IMR-90 (cell line): ENCODE measurements at regions not wholly inside any gene's neighbourhood (a gene's known extent, or its start where the extent isn't known, plus 50 kb on each side); places are given as distances from the start of the nearest gene placed in this dataset.

ENCODE experiments used
- ATAC-seq: fragments of 200-7000 bp; cut with Tn5 transposase; 2 replicates; pipeline ENCODE4 v1.9.1; 2020; ENCODE audit warnings: low read depth, mild to moderate bottlenecking, moderate library complexity
- BruUV-seq: library from RNA; stranded (reverse); fragments of 400-500 nt; replicated peaks from 2 replicates; lab custom pipeline; 2021; lab: Mats Ljungman, UMichigan
- CTCF ChIA-PET: fragments of 300-600 bp; formaldehyde crosslinking; extraction: SDS; loops from one replicate; lab custom pipeline; 2021; ENCODE audit warnings: antibody characterized with exemption; lab: Yijun Ruan, JAX
- POLR2A ChIA-PET: fragments of 300-600 bp; sonication (Branson Sonifier 250); formaldehyde crosslinking; loops from one replicate; lab custom pipeline; 2022; ENCODE audit warnings: antibody characterized with exemption; ENCODE audit not compliant: unreplicated experiment; lab: Charles Lee
- DNase-seq: peaks from one replicate; pipeline ENCODE4 v3.0.0; 2013
- H2AFZ ChIP-seq: replicated peaks from 2 replicates; pipeline ENCODE3; 2013; ENCODE audit warnings: low read length, mild to moderate bottlenecking; ENCODE audit not compliant: poor library complexity
- H2AK5ac ChIP-seq: 2 replicates; pipeline ENCODE4 v1.6.1; 2013; ENCODE audit warnings: low read depth, low read length, inconsistent platforms
- H2AK9ac ChIP-seq: replicated peaks from 2 replicates; pipeline ENCODE3; 2013; ENCODE audit warnings: mild to moderate bottlenecking, low read depth, low read length, moderate library complexity; ENCODE audit not compliant: poor library complexity
- H2BK120ac ChIP-seq: 2 replicates; pipeline ENCODE4 v1.6.1; 2013; ENCODE audit warnings: low read depth, low read length, inconsistent platforms
- H2BK15ac ChIP-seq: 3 replicates; pipeline ENCODE4 v1.6.1; 2013; ENCODE audit warnings: low read depth, low read length, inconsistent platforms
- H2BK20ac ChIP-seq: 2 replicates; pipeline ENCODE4 v1.6.1; 2013; ENCODE audit warnings: low read depth, mild to moderate bottlenecking, inconsistent platforms, low read length, moderate library complexity
- H2BK5ac ChIP-seq: 2 replicates; pipeline ENCODE4 v1.6.1; 2013; ENCODE audit warnings: mild to moderate bottlenecking, low read depth, low read length, inconsistent platforms; ENCODE audit not compliant: poor library complexity, severe bottlenecking
- H3K14ac ChIP-seq: replicated peaks from 2 replicates; pipeline ENCODE4 v1.6.1; 2013; ENCODE audit warnings: low read depth, low read length, inconsistent platforms
- H3K18ac ChIP-seq: 2 replicates; pipeline ENCODE4 v1.6.1; 2013; ENCODE audit warnings: low read depth, low read length, control low read depth
- H3K23ac ChIP-seq: 2 replicates; pipeline ENCODE4 v1.6.1; 2013; ENCODE audit warnings: low read depth, low read length, inconsistent platforms
- H3K27ac ChIP-seq: 2 replicates; pipeline ENCODE4 v1.5.1; 2013; ENCODE audit warnings: mild to moderate bottlenecking, control low read depth, low read length; ENCODE audit not compliant: insufficient read depth
- H3K27me3 ChIP-seq: 2 replicates; pipeline ENCODE4 v1.6.1; 2013; ENCODE audit warnings: low read length; ENCODE audit not compliant: control insufficient read depth, insufficient read depth
- H3K36me3 ChIP-seq: 2 replicates; pipeline ENCODE4 v1.6.1; 2013; ENCODE audit warnings: low read length, mixed read lengths; ENCODE audit not compliant: control insufficient read depth, insufficient read depth
- H3K4ac ChIP-seq: 2 replicates; pipeline ENCODE4 v1.6.1; 2013; ENCODE audit warnings: low read depth, low read length, inconsistent platforms
- H3K4me1 ChIP-seq: 2 replicates; pipeline ENCODE4 v1.6.1; 2013; ENCODE audit warnings: low read length, mixed read lengths; ENCODE audit not compliant: control insufficient read depth, insufficient read depth
- H3K4me2 ChIP-seq: 2 replicates; pipeline ENCODE4 v1.6.1; 2013; ENCODE audit warnings: low read depth, mild to moderate bottlenecking, control low read depth, low read length, moderate library complexity
- H3K4me3 ChIP-seq: 2 replicates; pipeline ENCODE4 v1.5.1; 2013; ENCODE audit warnings: low read depth, mild to moderate bottlenecking, control low read depth, low read length, moderate library complexity; ENCODE audit not compliant: insufficient read depth
- H3K56ac ChIP-seq: 2 replicates; pipeline ENCODE4 v1.6.1; 2013; ENCODE audit warnings: low read length, inconsistent platforms; ENCODE audit not compliant: insufficient read depth; ENCODE audit errors: extremely low read depth
- H3K79me1 ChIP-seq, 2 experiments: 2 replicates each; pipeline ENCODE4 v1.6.1; 2013; ENCODE audit warnings: low read length in 2 of 2, inconsistent platforms in 1 of 2, low read depth in 1 of 2
- H3K9ac ChIP-seq: 2 replicates; pipeline ENCODE4 v1.6.1; 2013; ENCODE audit warnings: low read depth, low read length, control low read depth
- H3K9me1 ChIP-seq: 2 replicates; pipeline ENCODE4 v1.6.1; 2013; ENCODE audit warnings: low read length, inconsistent platforms; ENCODE audit not compliant: insufficient read depth
- H3K9me3 ChIP-seq: 2 replicates; pipeline ENCODE4 v1.6.1; 2013; ENCODE audit warnings: low read length; ENCODE audit not compliant: control insufficient read depth, insufficient read depth
- H4K20me1 ChIP-seq: 2 replicates; pipeline ENCODE4 v1.6.1; 2013; ENCODE audit warnings: low read length, inconsistent platforms; ENCODE audit not compliant: insufficient read depth
- H4K5ac ChIP-seq: 2 replicates; pipeline ENCODE4 v1.6.1; 2013; ENCODE audit warnings: mild to moderate bottlenecking, low read depth, low read length, control low read depth
- H4K8ac ChIP-seq, 2 experiments: 2 replicates each; pipeline ENCODE4 v1.6.1; 2013; ENCODE audit warnings: low read depth in 2 of 2, low read length in 2 of 2, control low read depth in 1 of 2, inconsistent platforms in 1 of 2
- H4K91ac ChIP-seq: 2 replicates; pipeline ENCODE4 v1.6.1; 2013; ENCODE audit warnings: low read depth, low read length, inconsistent platforms; ENCODE audit not compliant: insufficient read depth
- MAFK ChIP-seq: IDR thresholded peaks from 2 replicates; pipeline ENCODE4 v1.6.1; 2012; ENCODE audit warnings: low read depth, low read length, improper control_type of control experiment
- POLR2A ChIP-seq: IDR thresholded peaks from 2 replicates; pipeline ENCODE4 v1.6.1; 2012; ENCODE audit warnings: mild to moderate bottlenecking, low read depth, low read length
- WGBS, 2 experiments: methylation state at CpG; one replicate each; pipeline versions ENCODE4 v1.1.5 to v1.1.7; 2013; ENCODE audit warnings: missing lambda C conversion rate in 2 of 2; ENCODE audit not compliant: insufficient read length in 1 of 2; ENCODE audit errors: extremely low coverage in 2 of 2; 5-methylcytosine and 5-hydroxymethylcytosine counted together
- dilution Hi-C: fragments of 300-500 bp; cut with HindIII; formaldehyde crosslinking; loops from one replicate; pipeline ENCODE4 v1.14.3; 2018; ENCODE audit warnings: low sequenced_read_pairs; ENCODE audit not compliant: unreplicated experiment
- in situ Hi-C: fragments of 300-500 bp; cut with MboI; formaldehyde crosslinking; loops from 3 replicates; pipeline ENCODE4 v1.14.3; 2019; ENCODE audit warnings: low sequenced_read_pairs, inconsistent platforms, mixed read lengths
- intact Hi-C: fragments of 100-400 bp; cut with micrococcal nuclease; formaldehyde crosslinking; loops from 2 replicates; pipeline ENCODE4 v1.10.0; 2022
- TF ChIP-seq, protein P1 (sequence below): conservative IDR thresholded peaks from 2 replicates; pipeline ENCODE4 v1.5.1; 2012; ENCODE audit warnings: mild to moderate bottlenecking, low read depth, low read length, improper control_type of control experiment

DNA sequence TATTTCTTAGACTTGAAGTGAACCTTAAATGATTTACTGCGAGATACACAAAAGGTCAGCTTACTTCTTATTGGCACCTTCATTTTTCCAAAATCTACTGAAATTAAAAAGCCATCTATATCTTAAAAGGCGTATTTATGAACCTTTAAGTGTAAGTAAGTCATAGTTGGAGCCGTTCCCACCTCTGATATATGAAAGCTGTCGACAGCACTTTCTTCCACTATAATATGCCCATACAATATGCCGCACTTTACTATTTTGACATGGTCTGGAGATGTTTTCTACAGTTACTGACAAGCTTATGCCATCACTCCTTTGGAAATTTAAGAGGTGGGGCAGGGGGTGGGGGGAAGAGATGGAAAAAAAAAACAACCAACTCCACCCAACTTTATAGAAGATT lies 155.3 kb downstream of the PHETA1 start:
- Histone ChIP-seq H3K27ac (no peak overlapping the region), H2AK9ac (no peak overlapping the region), H3K4me3 (no peak overlapping the region), H3K4ac (no peak overlapping the region), H2BK120ac (no peak overlapping the region), H2BK15ac (no peak overlapping the region), H3K18ac (no peak overlapping the region), H2BK20ac (no peak overlapping the region), H3K9me1 (no peaks in the 10 kb centered on the region), H3K9ac (no peak overlapping the region), H3K79me1 (no peaks in the 10 kb centered on the region), H4K91ac (no peak overlapping the region), H4K8ac (no peak overlapping the region), H3K56ac (no peak overlapping the region), H3K14ac (no peak overlapping the region), H3K4me2 (no peak overlapping the region), H3K36me3 (no peaks in the 10 kb centered on the region), H3K4me1 (no peaks in the 10 kb centered on the region), H4K5ac (no peak overlapping the region), H3K27me3 (no peaks in the 10 kb centered on the region; the same call in 1 of the 2 replicates), H2AFZ (no peak overlapping the region), H3K23ac (no peak overlapping the region), H2AK5ac (no peak overlapping the region), H2BK5ac (no peak overlapping the region), H3K9me3 (no peaks in the 10 kb centered on the region), H4K20me1 (no peaks in the 10 kb centered on the region)
- TF ChIP-seq POLR2A: no peak
- TF ChIP-seq, protein P1, sequence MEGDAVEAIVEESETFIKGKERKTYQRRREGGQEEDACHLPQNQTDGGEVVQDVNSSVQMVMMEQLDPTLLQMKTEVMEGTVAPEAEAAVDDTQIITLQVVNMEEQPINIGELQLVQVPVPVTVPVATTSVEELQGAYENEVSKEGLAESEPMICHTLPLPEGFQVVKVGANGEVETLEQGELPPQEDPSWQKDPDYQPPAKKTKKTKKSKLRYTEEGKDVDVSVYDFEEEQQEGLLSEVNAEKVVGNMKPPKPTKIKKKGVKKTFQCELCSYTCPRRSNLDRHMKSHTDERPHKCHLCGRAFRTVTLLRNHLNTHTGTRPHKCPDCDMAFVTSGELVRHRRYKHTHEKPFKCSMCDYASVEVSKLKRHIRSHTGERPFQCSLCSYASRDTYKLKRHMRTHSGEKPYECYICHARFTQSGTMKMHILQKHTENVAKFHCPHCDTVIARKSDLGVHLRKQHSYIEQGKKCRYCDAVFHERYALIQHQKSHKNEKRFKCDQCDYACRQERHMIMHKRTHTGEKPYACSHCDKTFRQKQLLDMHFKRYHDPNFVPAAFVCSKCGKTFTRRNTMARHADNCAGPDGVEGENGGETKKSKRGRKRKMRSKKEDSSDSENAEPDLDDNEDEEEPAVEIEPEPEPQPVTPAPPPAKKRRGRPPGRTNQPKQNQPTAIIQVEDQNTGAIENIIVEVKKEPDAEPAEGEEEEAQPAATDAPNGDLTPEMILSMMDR: no peak
- no peak for TF ChIP-seq MAFK
- BruUV-seq: no TSS peak
- DNase-seq: no peak
- intact Hi-C loops (no loop called here), dilution Hi-C loops (no loop called here), in situ Hi-C loops (no loop called here)
- ATAC-seq: no peak
- CTCF ChIA-PET: no interaction called here
- POLR2A ChIA-PET: interaction anchor here (0.7 kb wide), 1 partner anchor 9 kb away, joined by 9 read pairs; no protein-coding TSS in a partner anchor
- no CpG with 5 or more reads among the region's 5 CpGs for WGBS, 2 experiments
